OCI-LY1 (cell line): ENCODE measurements at regions not wholly inside any gene's neighbourhood (a gene's known extent, or its start where the extent isn't known, plus 50 kb on each side); places are given as distances from the start of the nearest gene placed in this dataset.

Experiments
- EZH2 ChIP-seq: fragments of 200-600 bp; sonication (generic), shearing (Covaris generic); IDR thresholded peaks from 2 replicates; pipeline ENCODE4 v1.8.0; 2017; ENCODE audit warnings: borderline replicate concordance, mixed run types, mild to moderate bottlenecking, antibody characterized with exemption, low read length, moderate library complexity, mixed read lengths
- TF ChIP-seq, protein P1 (sequence below): fragments of 200-600 bp; sonication (generic), shearing (Covaris generic); IDR thresholded peaks from 2 replicates; pipeline ENCODE4 v1.5.1; 2017; ENCODE audit warnings: mild to moderate bottlenecking, antibody characterized with exemption, low read length, moderate library complexity, mixed read lengths

DNA sequence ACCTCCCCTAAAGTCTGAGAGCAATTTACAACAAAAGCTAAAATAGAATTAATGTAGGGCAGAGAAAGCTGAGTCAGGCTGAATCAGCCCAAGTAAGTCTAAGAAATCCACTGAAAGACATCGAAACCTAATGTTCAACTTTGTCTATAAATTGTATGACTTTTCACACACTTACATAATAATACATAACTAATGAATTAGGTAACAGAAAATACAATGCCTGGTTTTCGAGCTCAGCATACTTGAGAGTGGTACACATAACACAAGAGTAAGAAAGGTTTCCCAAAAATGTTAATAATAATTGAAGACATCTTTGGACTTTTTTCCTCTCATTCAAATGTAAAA, 55.3 kb upstream of the VGLL4 start:
- TF ChIP-seq, protein P1, sequence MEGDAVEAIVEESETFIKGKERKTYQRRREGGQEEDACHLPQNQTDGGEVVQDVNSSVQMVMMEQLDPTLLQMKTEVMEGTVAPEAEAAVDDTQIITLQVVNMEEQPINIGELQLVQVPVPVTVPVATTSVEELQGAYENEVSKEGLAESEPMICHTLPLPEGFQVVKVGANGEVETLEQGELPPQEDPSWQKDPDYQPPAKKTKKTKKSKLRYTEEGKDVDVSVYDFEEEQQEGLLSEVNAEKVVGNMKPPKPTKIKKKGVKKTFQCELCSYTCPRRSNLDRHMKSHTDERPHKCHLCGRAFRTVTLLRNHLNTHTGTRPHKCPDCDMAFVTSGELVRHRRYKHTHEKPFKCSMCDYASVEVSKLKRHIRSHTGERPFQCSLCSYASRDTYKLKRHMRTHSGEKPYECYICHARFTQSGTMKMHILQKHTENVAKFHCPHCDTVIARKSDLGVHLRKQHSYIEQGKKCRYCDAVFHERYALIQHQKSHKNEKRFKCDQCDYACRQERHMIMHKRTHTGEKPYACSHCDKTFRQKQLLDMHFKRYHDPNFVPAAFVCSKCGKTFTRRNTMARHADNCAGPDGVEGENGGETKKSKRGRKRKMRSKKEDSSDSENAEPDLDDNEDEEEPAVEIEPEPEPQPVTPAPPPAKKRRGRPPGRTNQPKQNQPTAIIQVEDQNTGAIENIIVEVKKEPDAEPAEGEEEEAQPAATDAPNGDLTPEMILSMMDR: no peak
- TF ChIP-seq EZH2: no peak
